Stomach (tissue), 4 donors: ENCODE measurements at regions not wholly inside any gene's neighbourhood (a gene's known extent, or its start where the extent isn't known, plus 50 kb on each side); places are given as distances from the start of the nearest gene placed in this dataset.

ENCODE experiments used
- POLR2A ChIP-seq, 4 donors: fragments of 450-650 bp; IDR thresholded peaks; one replicate each; pipeline ENCODE4 v1.6.1; 2016; ENCODE audit warnings: antibody characterized with exemption in 4 of 4, control low read depth in 2 of 4, mild to moderate bottlenecking in 1 of 4, moderate library complexity in 1 of 4
- TF ChIP-seq, protein P1 (sequence below), 7 experiments: fragments of 450-650 bp in 4 of 7; fragments of 200-600 bp in 3 of 7; sonication (generic) in 3 of 7; IDR thresholded peaks; one replicate each; pipeline ENCODE4 v1.5.1; 2016 to 2019; ENCODE audit warnings: antibody characterized with exemption in 7 of 7, control low read depth in 2 of 7, mild to moderate bottlenecking in 1 of 7

DNA sequence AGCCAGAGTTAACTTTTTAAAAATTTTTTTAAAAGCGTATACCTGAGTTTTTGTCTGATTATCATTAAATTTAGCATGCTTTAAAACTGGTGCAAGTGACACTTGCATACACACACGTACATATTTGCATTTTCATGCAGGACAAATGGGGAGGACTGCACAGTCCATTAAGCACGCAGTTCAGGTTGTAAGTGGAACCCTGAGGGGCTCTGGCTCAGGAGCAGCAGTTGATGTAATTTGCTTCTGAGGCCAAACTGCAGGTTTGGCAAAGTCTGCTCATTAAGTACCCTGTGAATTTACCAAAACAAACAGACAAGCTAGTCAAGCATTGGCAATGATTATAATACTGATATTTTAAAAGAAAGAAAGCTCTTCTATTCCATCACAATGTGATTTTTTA lies 215.8 kb upstream of the PFKP start:
- TF ChIP-seq, protein P1, sequence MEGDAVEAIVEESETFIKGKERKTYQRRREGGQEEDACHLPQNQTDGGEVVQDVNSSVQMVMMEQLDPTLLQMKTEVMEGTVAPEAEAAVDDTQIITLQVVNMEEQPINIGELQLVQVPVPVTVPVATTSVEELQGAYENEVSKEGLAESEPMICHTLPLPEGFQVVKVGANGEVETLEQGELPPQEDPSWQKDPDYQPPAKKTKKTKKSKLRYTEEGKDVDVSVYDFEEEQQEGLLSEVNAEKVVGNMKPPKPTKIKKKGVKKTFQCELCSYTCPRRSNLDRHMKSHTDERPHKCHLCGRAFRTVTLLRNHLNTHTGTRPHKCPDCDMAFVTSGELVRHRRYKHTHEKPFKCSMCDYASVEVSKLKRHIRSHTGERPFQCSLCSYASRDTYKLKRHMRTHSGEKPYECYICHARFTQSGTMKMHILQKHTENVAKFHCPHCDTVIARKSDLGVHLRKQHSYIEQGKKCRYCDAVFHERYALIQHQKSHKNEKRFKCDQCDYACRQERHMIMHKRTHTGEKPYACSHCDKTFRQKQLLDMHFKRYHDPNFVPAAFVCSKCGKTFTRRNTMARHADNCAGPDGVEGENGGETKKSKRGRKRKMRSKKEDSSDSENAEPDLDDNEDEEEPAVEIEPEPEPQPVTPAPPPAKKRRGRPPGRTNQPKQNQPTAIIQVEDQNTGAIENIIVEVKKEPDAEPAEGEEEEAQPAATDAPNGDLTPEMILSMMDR (IDR thresholded peaks at IDR 0.05) = no peak
- TF ChIP-seq POLR2A (IDR thresholded peaks at IDR 0.05) = no peak
